H9 (cell line): ENCODE measurements at regions not wholly inside any gene's neighbourhood (a gene's known extent, or its start where the extent isn't known, plus 50 kb on each side); places are given as distances from the start of the nearest gene placed in this dataset.

Experiments
- DNase-seq: peaks from one replicate; pipeline ENCODE4 v3.0.0-alpha.2; 2017
- H2AFZ ChIP-seq: one replicate; pipeline ENCODE4 v1.6.1; 2013; ENCODE audit warnings: mild to moderate bottlenecking, low read length, control low read depth, moderate library complexity
- H2AK5ac ChIP-seq: 2 replicates; pipeline ENCODE4 v1.6.1; 2013; ENCODE audit warnings: low read length, control low read depth, mixed read lengths; ENCODE audit not compliant: insufficient read length
- H2BK120ac ChIP-seq: one replicate; pipeline ENCODE4 v1.6.1; 2013; ENCODE audit warnings: low read depth, mild to moderate bottlenecking, low read length, control low read depth, inconsistent platforms; ENCODE audit not compliant: poor library complexity, severe bottlenecking
- H2BK12ac ChIP-seq: 2 replicates; pipeline ENCODE4 v1.6.1; 2013; ENCODE audit warnings: low read length, control low read depth, mixed read lengths, low read depth; ENCODE audit not compliant: insufficient read length
- H2BK15ac ChIP-seq: 2 replicates; pipeline ENCODE4 v1.6.1; 2013; ENCODE audit warnings: low read depth, low read length, control low read depth
- H2BK20ac ChIP-seq: one replicate; pipeline ENCODE4 v1.6.1; 2013; ENCODE audit warnings: low read depth, mild to moderate bottlenecking, low read length, control low read depth, inconsistent platforms; ENCODE audit not compliant: poor library complexity, severe bottlenecking
- H2BK5ac ChIP-seq: 2 replicates; pipeline ENCODE4 v1.6.1; 2013; ENCODE audit warnings: low read length, control low read depth, mixed read lengths; ENCODE audit not compliant: insufficient read length
- H3K14ac ChIP-seq: 2 replicates; pipeline ENCODE4 v1.6.1; 2013; ENCODE audit warnings: low read length, control low read depth; ENCODE audit not compliant: insufficient read depth
- H3K18ac ChIP-seq: 2 replicates; pipeline ENCODE4 v1.6.1; 2013; ENCODE audit warnings: low read depth, mild to moderate bottlenecking, mixed read lengths, low read length, control low read depth; ENCODE audit not compliant: insufficient read length
- H3K23ac ChIP-seq: 2 replicates; pipeline ENCODE4 v1.6.1; 2013; ENCODE audit warnings: low read length, control low read depth, mixed read lengths, low read depth; ENCODE audit not compliant: insufficient read length
- H3K23me2 ChIP-seq: 2 replicates; pipeline ENCODE4 v1.6.1; 2013; ENCODE audit warnings: low read depth, mild to moderate bottlenecking, mixed read lengths, low read length, control low read depth; ENCODE audit not compliant: insufficient read length, poor library complexity, severe bottlenecking
- H3K27ac ChIP-seq: 2 replicates; pipeline ENCODE4 v1.5.1; 2013; ENCODE audit warnings: low read length, control low read depth, mixed read lengths, low read depth; ENCODE audit not compliant: insufficient read length
- H3K27me3 ChIP-seq: 2 replicates; pipeline ENCODE4 v1.6.1; 2013; ENCODE audit warnings: low read length, control low read depth, inconsistent platforms; ENCODE audit not compliant: insufficient read depth
- H3K4ac ChIP-seq: 2 replicates; pipeline ENCODE4 v1.6.1; 2013; ENCODE audit warnings: low read depth, mild to moderate bottlenecking, control low read depth, inconsistent platforms, low read length, moderate library complexity
- H3K4me1 ChIP-seq: 2 replicates; pipeline ENCODE4 v1.6.1; 2013; ENCODE audit warnings: low read length, control low read depth, inconsistent platforms; ENCODE audit not compliant: insufficient read depth
- H3K4me2 ChIP-seq: 2 replicates; pipeline ENCODE4 v1.6.1; 2013; ENCODE audit warnings: low read length, control low read depth, mixed read lengths; ENCODE audit not compliant: insufficient read length, insufficient read depth
- H3K56ac ChIP-seq: 2 replicates; pipeline ENCODE4 v1.6.1; 2013; ENCODE audit warnings: low read depth, mild to moderate bottlenecking, mixed read lengths, low read length, control low read depth; ENCODE audit not compliant: insufficient read length
- H3K79me1 ChIP-seq: 2 replicates; pipeline ENCODE4 v1.6.1; 2013; ENCODE audit warnings: low read depth, mild to moderate bottlenecking, moderate library complexity, low read length, control low read depth, inconsistent platforms; ENCODE audit not compliant: insufficient read depth, poor library complexity, severe bottlenecking
- H3K79me2 ChIP-seq: 2 replicates; pipeline ENCODE4 v1.6.1; 2013; ENCODE audit warnings: low read length, control low read depth, inconsistent platforms; ENCODE audit not compliant: insufficient read depth
- H3K9ac ChIP-seq: 2 replicates; pipeline ENCODE4 v1.6.1; 2013; ENCODE audit warnings: low read length, control low read depth, mixed read lengths; ENCODE audit not compliant: insufficient read length; ENCODE audit errors: extremely low read depth
- H3K9me3 ChIP-seq: one replicate; pipeline ENCODE4 v1.6.1; 2013; ENCODE audit warnings: low read depth, low read length, inconsistent platforms; ENCODE audit not compliant: control insufficient read depth
- H3T11ph ChIP-seq: one replicate; pipeline ENCODE4 v1.6.1; 2013; ENCODE audit warnings: mild to moderate bottlenecking, low read length, control low read depth, inconsistent platforms
- H4K20me1 ChIP-seq: one replicate; pipeline ENCODE4 v1.6.1; 2013; ENCODE audit not compliant: control insufficient read depth, insufficient read length, insufficient read depth
- H4K5ac ChIP-seq: 2 replicates; pipeline ENCODE4 v1.6.1; 2013; ENCODE audit warnings: low read depth, mild to moderate bottlenecking, mixed read lengths, low read length, control low read depth; ENCODE audit not compliant: insufficient read length
- H4K8ac ChIP-seq: replicated peaks from 2 replicates; pipeline ENCODE4 v1.6.1; 2013; ENCODE audit warnings: low read length, control low read depth, mixed read lengths, low read depth; ENCODE audit not compliant: insufficient read length
- H4K91ac ChIP-seq: 2 replicates; pipeline ENCODE4 v1.6.1; 2013; ENCODE audit warnings: low read depth, mild to moderate bottlenecking, moderate library complexity, mixed read lengths, low read length, control low read depth; ENCODE audit not compliant: insufficient read length
- H3K27ac Mint-ChIP-seq, 3 experiments: 2 replicates in 2 of 3; 3 replicates in 1 of 3; pipeline ENCODE4 v1.8.0; 2020 to 2021; ENCODE audit warnings: mixed read lengths in 3 of 3, mild to moderate bottlenecking in 1 of 3, moderate library complexity in 1 of 3
- H3K27me3 Mint-ChIP-seq: 2 replicates; pipeline ENCODE4 v1.8.0; 2021; ENCODE audit warnings: low read depth, mild to moderate bottlenecking, moderate library complexity, mixed read lengths
- H3K36me3 Mint-ChIP-seq, 3 experiments: 2 replicates in 2 of 3; 3 replicates in 1 of 3; pipeline ENCODE4 v1.8.0; 2020 to 2021; ENCODE audit warnings: low read depth in 3 of 3, mixed read lengths in 3 of 3; ENCODE audit not compliant: insufficient read depth in 1 of 3
- H3K4me1 Mint-ChIP-seq, 2 experiments: 2 replicates each; pipeline ENCODE4 v1.8.0; 2020; ENCODE audit warnings: mixed read lengths in 2 of 2
- H3K4me3 Mint-ChIP-seq, 2 experiments: 2 replicates in 1 of 2; 3 replicates in 1 of 2; pipeline ENCODE4 v1.8.0; 2020 to 2021; ENCODE audit warnings: mild to moderate bottlenecking in 2 of 2, mixed read lengths in 2 of 2, moderate library complexity in 1 of 2
- H3K9me3 Mint-ChIP-seq, 2 experiments: 2 replicates in 1 of 2; 3 replicates in 1 of 2; pipeline ENCODE4 v1.8.0; 2020; ENCODE audit warnings: mild to moderate bottlenecking in 2 of 2, mixed read lengths in 2 of 2, moderate library complexity in 1 of 2
- CTCF ChIP-seq: fragments of 200-600 bp; sonication (generic); conservative IDR thresholded peaks from 3 replicates; pipeline ENCODE4 v1.8.0; 2021; ENCODE audit warnings: antibody characterized with exemption, mild to moderate bottlenecking
- WGBS: extraction: QIAGEN DNeasy Blood & Tissue Kit; methylation state at CpG from one replicate; pipeline ENCODE4 v1.1.7; 2013; ENCODE audit warnings: missing lambda C conversion rate, low lambda C conversion rate, mixed read lengths; ENCODE audit not compliant: insufficient read length; ENCODE audit errors: extremely low coverage; 5-methylcytosine and 5-hydroxymethylcytosine counted together

GRCh38 chr1:79827446-79827845 is 820.9 kb upstream of the ADGRL4 start:
- H2AK5ac ChIP-seq: no peak overlapping the region
- H4K5ac ChIP-seq: no peak overlapping the region
- H3K27me3 ChIP-seq: no peaks in the 10 kb centered on the region
- no peaks in the 10 kb centered on the region for H3K79me1 ChIP-seq
- H3K79me2 ChIP-seq: no peaks in the 10 kb centered on the region
- H3K23ac ChIP-seq: no peak overlapping the region
- H3K4me1 Mint-ChIP-seq: peaks cover 7% of the 10 kb centered on the region in 2 experiments; a peak in 1 of 4 replicates
- H2BK12ac ChIP-seq: no peak overlapping the region
- no peak overlapping the region for H3K14ac ChIP-seq
- no peak overlapping the region for H4K91ac ChIP-seq
- no peaks in the 10 kb centered on the region for H3K9me3 ChIP-seq
- H4K20me1 ChIP-seq: no peaks in the 10 kb centered on the region
- H4K8ac ChIP-seq: no peak overlapping the region
- H2BK15ac ChIP-seq: no peak overlapping the region
- H2AFZ ChIP-seq: no peak overlapping the region
- no peak overlapping the region for H2BK5ac ChIP-seq
- no peaks in the 10 kb centered on the region for H3K23me2 ChIP-seq
- no peak overlapping the region for H3T11ph ChIP-seq
- no peaks in the 10 kb centered on the region for H3K27me3 Mint-ChIP-seq
- no peaks in the 10 kb centered on the region for H3K4me1 ChIP-seq
- no peak overlapping the region for H3K27ac Mint-ChIP-seq
- TF ChIP-seq CTCF: no peak
- no peak overlapping the region for H3K4me2 ChIP-seq
- H2BK120ac ChIP-seq: no peak overlapping the region
- WGBS: no CpG with 5 or more reads among the region's 2 CpGs
- H2BK20ac ChIP-seq: no peak overlapping the region
- H3K56ac ChIP-seq: no peak overlapping the region
- no peak for DNase-seq
- H3K4me3 Mint-ChIP-seq: no peak overlapping the region
- H3K18ac ChIP-seq: no peak overlapping the region
- H3K9me3 Mint-ChIP-seq: no peaks in the 10 kb centered on the region
- no peaks in the 10 kb centered on the region for H3K36me3 Mint-ChIP-seq
- H3K9ac ChIP-seq: no peak overlapping the region
- H3K4ac ChIP-seq: no peak overlapping the region
- H3K27ac ChIP-seq: no peak overlapping the region
